GM19023 (cell line): ENCODE measurements at regions not wholly inside any gene's neighbourhood (a gene's known extent, or its start where the extent isn't known, plus 50 kb on each side); places are given as distances from the start of the nearest gene placed in this dataset.
"Not testable (repeated sequence)": the region's sequence is repeated elsewhere in the genome, so short reads cannot be mapped to it uniquely, and the experiment has no call there.

Experiments used
- ATAC-seq: cut with Tn5 transposase; IDR thresholded peaks from one replicate; pipeline ENCODE4 v1.9.1; 2021; ENCODE audit warnings: mild to moderate bottlenecking, moderate library complexity; ENCODE audit not compliant: unreplicated experiment

GRCh38 chr5:105172918-105173317 lies 1610.3 kb upstream of the NUDT12 start:
- no peak for ATAC-seq

DNA sequence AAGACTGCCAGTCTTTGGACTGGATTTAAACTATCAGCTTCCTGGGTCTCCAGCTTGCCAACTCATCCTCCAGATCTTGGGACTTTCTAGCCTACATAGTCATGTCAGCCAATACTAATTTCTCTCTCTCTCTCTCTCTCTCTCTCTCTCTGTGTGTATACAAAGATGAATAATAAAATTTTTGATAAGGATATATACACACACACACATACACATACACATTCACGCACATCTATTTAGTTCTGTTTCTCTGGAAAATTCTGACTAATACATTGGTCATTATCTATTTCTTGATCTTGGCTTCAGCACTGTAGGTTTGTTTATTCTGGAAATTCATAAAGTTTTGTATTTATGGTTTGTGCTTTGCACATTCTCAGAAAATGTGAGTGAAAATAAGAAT lies 1606.2 kb upstream of the NUDT12 start:
- ATAC-seq: no peak

- no peak for ATAC-seq
Measured at GRCh38 chr5:105167092-105167491, 1604.5 kb upstream of the NUDT12 start.

DNA sequence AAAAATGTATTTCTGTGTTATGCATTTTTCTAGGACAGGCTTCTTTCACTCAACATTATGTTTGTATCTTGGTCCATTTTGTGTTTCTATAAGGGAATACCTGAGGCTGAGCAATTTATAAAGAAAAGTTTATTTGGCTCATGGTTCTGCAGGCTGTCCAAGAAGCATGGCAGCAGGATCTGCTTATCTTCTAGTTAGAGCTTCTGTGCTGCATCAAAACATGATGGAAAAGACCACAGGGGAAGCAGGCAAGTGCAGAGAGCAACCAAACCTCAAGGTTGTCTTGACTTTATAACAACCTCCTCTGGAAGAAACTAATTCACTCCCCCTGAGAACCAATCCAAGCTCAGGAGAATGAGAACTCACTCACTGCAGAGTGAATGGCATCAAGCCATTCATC lies 1601.0 kb upstream of the NUDT12 start:
- no peak for ATAC-seq

- not testable (repeated sequence) for ATAC-seq
Measured at GRCh38 chr5:105162557-105162956, 1600.0 kb upstream of the NUDT12 start.

GRCh38 chr5:105158526-105158925 lies 1595.9 kb upstream of the NUDT12 start:
- no peak for ATAC-seq

DNA sequence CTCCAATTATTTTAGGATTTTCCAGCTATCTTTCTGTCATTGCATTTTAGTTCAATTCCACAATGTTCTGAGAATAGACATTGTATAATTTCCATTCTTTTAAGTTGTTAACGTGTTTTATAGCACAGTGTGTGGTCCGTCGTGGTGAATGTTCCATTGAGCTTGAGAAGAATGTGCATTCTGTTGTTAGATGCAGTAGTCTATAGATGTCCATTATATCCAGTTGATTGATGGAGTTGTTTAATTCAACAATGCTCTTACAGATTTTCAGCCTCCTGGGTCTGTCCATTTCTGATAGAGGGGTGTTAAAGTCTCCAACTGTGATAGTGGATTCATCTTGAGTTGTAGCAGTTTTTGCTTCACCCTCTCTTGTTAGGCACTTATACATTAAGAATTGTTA lies 1587.7 kb upstream of the NUDT12 start:
- ATAC-seq: no peak

DNA sequence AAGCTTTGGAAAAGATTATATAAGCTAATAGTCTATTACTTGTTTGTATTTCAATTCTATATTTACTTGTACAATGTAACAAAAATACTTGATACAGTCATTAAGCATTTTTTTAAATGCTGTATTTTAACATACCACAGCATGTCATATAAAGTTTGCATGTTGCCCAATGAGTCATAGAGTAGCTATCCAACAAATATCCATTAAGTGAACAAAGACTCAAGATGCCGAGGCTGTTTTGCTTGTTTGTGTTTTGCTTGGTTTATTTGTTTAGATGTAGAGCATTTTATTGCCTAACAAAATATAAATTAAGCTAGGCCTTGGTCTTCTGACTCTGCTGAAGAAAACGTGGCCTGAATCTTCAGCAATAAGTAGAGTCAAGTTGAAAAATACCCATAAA lies 1584.3 kb upstream of the NUDT12 start:
- ATAC-seq: no peak

GRCh38 chr5:105145152-105145551 lies 1582.6 kb upstream of the NUDT12 start:
- no peak for ATAC-seq

DNA sequence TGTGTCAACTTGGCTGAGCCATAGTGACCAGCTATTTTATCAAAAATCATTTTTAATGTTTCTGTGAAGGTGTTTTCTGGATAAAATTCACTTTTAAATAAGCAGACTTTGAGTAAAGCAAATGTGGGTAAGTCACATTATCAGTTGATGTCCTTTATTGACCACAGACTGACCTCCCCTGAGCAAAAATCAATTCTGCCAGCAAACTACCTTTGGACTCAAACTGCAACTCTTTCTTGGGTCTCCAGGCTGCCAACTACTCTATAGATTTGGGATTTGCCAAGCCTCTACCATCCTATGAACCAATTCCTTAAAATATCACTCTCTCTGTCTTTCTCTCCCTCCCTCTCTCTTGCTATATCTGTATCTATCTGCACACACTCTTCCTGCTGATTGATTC lies 1571.7 kb upstream of the NUDT12 start:
- ATAC-seq: no peak

- ATAC-seq: no peak
Measured at GRCh38 chr5:105133087-105133486, 1570.5 kb upstream of the NUDT12 start.

GRCh38 chr5:105132581-105132980 lies 1570.0 kb upstream of the NUDT12 start:
- ATAC-seq: no peak

DNA sequence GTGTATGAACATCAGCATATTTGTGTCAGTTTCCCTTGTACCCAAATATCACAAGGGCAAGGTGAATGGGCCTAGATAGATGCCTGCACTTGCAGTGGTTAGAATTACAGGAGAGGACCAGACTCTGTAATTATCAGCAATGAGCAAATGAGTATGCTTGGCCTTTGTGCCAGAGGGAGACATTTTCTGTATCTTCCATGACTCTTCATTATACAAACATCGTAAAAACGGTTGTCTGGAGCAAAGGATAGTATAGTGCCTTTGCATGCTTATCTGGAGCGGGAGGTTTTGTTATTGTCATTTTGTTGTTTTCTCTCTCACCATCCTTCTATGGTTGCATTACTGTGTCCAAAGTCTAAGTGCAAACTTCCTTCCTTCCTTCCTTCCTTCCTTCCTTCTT lies 1568.5 kb upstream of the NUDT12 start:
- ATAC-seq: no peak

GRCh38 chr5:105101577-105101976 lies 1539.0 kb upstream of the NUDT12 start:
- ATAC-seq: no peak

- ATAC-seq: no peak
Measured at GRCh38 chr5:105088961-105089360, 1526.4 kb upstream of the NUDT12 start.

- no peak for ATAC-seq
Measured at GRCh38 chr5:105088102-105088501, 1525.5 kb upstream of the NUDT12 start.

DNA sequence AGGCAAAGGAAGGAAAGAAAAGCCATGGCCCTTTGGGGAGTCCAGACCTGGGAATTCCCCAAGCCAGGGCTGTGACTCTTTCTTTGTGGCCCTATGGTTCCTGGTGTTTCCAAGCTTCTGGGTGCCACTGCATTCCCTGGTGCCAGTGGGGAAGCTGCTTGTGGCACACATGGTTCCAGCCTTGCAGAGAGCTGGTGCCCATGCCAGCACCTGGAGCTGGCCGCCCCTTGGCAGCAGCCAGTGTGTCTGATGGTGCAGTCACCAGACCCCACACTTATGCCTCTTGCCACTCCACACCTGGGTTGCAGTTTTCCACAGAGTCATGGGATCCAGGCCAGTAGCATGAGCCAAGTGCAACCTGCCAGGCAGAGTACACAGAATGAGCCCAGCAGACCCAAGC lies 1495.3 kb upstream of the NUDT12 start:
- ATAC-seq: no peak

GRCh38 chr5:105057001-105057436 lies 1494.4 kb upstream of the NUDT12 start:
- no peak for ATAC-seq

- no peak for ATAC-seq
Measured at GRCh38 chr5:105054406-105054805, 1491.8 kb upstream of the NUDT12 start.

GRCh38 chr5:105042623-105043022 lies 1480.0 kb upstream of the NUDT12 start:
- no peak for ATAC-seq

GRCh38 chr5:105036814-105037213 lies 1474.2 kb upstream of the NUDT12 start:
- not testable (repeated sequence) for ATAC-seq

DNA sequence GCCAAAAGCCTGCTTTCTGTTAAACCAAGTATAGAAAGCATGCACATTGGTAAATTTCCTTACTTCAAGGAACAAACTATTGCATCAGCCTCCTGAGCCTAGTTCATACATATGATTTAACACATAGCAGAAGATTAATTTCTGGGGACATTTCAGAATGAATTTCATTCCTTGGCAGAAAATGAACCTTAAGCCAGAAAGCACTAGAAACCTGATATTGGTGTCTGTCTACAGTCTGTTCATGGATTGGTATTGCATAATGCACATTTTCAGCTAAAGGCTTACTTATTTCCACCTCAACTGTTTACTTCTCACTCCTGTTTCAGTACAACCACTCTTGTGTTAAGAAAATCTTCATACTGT lies 1471.8 kb upstream of the NUDT12 start:
- ATAC-seq: no peak

DNA sequence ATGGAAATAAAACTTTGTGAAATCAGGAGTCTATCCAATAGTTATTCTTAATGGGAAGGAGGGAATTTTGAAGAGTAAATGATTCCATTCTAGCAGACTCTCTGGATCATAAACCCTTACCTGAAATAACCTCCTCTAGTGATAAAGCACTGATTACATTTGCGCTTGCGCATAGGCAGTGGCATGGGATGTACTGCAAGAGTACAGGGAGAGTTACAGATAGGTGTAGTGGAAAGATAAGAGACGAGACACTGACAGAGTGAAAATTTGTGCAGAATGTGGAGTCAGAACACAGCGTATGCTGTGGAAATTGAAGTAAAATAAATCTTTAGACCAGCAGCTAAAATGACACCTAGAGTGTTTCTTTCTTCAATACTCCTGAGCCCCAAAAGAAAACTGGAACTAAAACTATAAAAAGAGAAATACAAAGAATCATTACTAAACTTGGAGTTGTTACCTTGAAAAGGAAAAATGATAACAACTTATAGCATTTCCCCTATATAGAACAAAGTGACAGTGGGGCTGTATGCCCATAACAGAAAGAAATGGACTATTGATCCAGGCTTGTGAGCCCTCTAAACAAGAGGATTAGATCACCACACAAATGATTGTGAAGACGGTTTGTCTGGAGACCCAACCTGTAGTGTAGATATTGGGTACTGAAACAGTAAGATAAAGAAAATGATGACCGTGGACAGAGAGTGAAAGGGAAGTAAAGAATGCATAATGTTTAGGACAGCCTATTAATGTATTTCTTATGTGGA lies 1471.2 kb upstream of the NUDT12 start:
- ATAC-seq: no peak
